WI38 (cell line): ENCODE measurements at regions not wholly inside any gene's neighbourhood (a gene's known extent, or its start where the extent isn't known, plus 50 kb on each side); places are given as distances from the start of the nearest gene placed in this dataset.

Source experiments
- H3K4me3 ChIP-seq: 2 replicates; pipeline ENCODE4 v1.5.1; 2011; ENCODE audit warnings: low read depth, mild to moderate bottlenecking, control low read depth, low read length
- TF ChIP-seq, protein P1 (sequence below): IDR thresholded peaks from 2 replicates; pipeline ENCODE4 v1.5.1; 2012; ENCODE audit warnings: low read depth, mild to moderate bottlenecking, control low read depth, low read length

DNA sequence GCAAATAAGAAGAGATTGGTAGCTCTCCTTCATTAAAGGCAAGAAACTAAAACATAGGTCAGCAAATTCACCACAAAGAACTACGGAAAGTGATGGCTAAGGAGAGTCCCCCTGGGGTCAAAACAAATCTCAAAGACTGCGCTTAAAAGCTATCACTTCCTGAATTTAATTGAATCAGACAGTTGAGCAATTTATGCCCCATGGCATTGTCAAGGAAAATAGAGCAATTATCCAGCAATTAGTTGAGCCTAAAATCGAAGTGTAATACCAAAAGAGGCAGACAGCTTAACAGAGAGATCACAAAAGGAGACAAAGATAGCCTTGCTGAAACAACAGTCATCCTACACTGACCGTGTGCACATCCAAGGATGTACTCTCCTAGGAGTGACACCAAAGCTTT lies 74.4 kb upstream of the SCN10A start:
- no peak overlapping the region for H3K4me3 ChIP-seq
- TF ChIP-seq, protein P1, sequence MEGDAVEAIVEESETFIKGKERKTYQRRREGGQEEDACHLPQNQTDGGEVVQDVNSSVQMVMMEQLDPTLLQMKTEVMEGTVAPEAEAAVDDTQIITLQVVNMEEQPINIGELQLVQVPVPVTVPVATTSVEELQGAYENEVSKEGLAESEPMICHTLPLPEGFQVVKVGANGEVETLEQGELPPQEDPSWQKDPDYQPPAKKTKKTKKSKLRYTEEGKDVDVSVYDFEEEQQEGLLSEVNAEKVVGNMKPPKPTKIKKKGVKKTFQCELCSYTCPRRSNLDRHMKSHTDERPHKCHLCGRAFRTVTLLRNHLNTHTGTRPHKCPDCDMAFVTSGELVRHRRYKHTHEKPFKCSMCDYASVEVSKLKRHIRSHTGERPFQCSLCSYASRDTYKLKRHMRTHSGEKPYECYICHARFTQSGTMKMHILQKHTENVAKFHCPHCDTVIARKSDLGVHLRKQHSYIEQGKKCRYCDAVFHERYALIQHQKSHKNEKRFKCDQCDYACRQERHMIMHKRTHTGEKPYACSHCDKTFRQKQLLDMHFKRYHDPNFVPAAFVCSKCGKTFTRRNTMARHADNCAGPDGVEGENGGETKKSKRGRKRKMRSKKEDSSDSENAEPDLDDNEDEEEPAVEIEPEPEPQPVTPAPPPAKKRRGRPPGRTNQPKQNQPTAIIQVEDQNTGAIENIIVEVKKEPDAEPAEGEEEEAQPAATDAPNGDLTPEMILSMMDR, result no peak

DNA sequence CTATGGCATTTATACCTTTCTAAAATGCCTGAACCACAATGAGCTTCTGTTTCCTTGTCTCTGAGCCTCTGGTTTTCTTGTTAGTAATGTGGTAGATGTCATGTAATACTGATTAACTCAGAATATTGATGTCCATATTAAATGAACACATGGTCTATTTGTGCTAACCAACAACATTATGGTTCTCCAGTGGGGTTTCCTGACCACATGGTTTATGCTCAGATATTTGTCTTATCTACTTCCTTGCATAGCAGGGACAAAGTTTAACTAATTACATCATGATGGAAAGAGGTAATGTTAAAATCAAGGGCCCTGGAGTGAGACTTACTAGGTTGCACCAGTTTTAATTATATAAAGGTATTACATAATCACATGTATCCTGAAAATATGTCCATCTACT lies 62.6 kb upstream of the SCN10A start:
- H3K4me3 ChIP-seq, result no peak overlapping the region
- TF ChIP-seq, protein P1, result no peak
